HG03378 (cell line): ENCODE measurements at regions not wholly inside any gene's neighbourhood (a gene's known extent, or its start where the extent isn't known, plus 50 kb on each side); places are given as distances from the start of the nearest gene placed in this dataset.

Experiments
- ATAC-seq: cut with Tn5 transposase; IDR thresholded peaks from one replicate; pipeline ENCODE4 v1.9.1; 2021; ENCODE audit warnings: mild to moderate bottlenecking, moderate library complexity; ENCODE audit not compliant: unreplicated experiment

DNA sequence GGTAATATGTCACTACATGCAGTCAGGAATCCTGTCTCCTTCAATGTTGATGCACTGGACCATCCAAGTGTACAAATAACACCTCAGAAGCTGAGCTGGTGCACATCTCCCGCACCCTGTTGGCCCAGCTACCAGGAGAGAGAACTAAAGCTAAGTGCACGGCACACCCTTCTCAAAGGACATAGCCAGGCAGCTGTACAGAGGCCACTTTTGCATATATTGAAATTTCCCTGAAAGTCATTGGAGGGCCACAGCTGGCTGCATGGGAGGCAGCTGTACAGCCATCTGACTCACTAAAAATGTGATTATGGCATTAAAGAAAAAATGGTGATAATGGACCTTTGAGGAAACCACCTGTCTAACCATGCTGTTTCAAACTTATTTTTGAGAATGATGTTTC lies 441.7 kb downstream of the CBLN2 start:
- ATAC-seq, result no peak

- no peak for ATAC-seq
Observed at GRCh38 chr18:72100465-72101004, 443.6 kb downstream of the CBLN2 start.

GRCh38 chr18:72091369-72091768 lies 452.8 kb downstream of the CBLN2 start:
- ATAC-seq, result no peak

DNA sequence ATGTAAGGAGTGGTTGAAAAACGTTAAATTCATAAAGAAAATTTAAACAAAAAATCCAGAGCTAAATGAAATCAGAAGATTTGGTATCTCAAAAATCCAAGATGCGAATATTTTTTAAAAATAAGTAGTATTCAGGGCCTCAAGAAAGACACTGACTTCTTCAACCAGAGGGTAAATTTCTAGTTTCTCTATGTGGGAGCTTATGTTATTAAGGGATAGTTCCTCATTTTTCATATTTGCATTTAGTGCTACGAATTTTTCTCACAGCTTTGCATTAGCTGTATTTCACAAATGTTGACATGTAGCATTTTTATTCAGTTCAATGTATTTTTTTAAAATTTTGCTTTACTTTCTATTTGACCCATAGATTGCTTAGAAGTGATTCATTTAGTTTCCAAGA lies 454.7 kb downstream of the CBLN2 start:
- no peak for ATAC-seq

DNA sequence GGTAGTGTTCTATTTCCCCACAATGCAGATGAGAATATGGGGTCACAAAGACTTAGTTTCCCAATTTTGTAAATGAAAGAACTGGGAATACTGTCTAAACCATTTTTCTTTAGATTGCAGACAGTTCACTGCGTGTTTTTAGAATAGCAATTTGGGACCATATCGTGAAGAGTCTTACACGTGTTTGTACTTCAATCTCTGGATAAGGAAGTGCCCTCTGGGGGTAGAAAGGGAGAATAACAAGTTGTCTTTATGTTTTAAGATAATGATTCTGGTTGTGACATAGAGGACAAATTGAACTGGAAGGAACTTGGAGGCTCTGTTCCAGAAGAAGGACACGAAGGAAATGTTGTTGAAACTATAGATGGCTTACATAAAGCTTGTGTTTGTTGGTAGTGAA lies 457.7 kb downstream of the CBLN2 start:
- peak; percentile 60 for ATAC-seq

- ATAC-seq, result no peak
Observed at GRCh38 chr18:72075040-72075439, 469.1 kb downstream of the CBLN2 start.

DNA sequence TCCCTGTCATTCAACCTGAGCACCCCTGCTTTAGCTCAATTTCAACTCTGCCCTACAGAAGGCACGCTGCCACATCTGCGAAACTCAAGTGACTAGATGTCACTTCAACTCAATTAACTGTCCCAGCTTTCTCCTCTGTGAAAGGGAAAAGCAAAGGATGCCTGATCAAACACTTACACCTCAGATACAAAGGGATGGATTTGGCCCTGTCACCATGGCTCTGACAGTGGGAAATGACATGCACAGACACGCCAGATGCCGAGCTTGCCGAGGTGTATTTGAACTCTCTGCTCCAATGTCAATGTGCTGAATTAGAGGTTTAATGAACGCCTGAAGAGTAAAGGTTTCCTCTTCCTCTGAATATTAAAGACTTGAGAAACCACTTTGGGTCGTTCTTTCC lies 481.1 kb downstream of the CBLN2 start:
- no peak for ATAC-seq

DNA sequence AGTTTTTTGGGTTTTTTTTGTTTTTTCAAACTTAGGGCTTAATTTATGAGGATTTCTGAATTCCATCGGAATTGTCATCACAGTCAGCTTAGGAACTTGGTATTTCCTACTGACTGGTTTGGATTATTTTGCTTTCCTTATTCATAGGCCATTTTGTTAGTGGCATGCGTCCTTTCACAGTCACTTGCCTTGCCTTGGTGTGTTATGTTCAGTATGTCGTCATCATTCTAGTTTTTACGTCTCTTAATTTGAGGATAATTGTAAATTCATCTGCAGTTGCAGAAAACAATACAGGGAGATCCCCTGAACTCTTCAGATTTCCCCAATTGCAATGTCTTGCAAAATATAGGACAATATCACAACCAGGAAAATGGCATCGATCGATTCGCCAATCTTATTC lies 485.3 kb downstream of the CBLN2 start:
- no peak for ATAC-seq

GRCh38 chr18:72056171-72056570 lies 488.0 kb downstream of the CBLN2 start:
- no peak for ATAC-seq

- no peak for ATAC-seq
Observed at GRCh38 chr18:72041313-72042032, 502.7 kb downstream of the CBLN2 start.

- no peak for ATAC-seq
Observed at GRCh38 chr18:72013427-72013850, 530.7 kb downstream of the CBLN2 start.

GRCh38 chr18:71998547-71999097 lies 545.5 kb downstream of the CBLN2 start:
- no peak for ATAC-seq

GRCh38 chr18:71995904-71996465 lies 548.2 kb downstream of the CBLN2 start:
- ATAC-seq, result no peak

DNA sequence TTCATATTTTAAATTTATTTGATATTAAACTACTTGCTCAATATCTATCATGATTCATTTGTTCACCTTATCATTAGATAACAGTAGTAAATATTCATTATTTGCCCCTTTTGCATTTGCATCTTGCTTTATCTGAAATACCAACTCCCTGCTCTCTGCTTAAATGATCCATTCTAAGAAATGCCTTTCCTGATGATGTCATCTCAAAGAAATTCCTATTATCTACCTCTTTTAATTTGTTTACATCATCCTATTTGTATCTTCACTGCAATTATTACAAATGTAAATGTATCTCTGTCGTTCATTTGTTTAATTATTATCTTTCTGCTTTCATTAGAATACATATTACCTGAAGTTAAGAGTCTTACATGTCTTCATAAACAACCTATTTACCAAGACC lies 549.9 kb downstream of the CBLN2 start:
- ATAC-seq, result no peak

- ATAC-seq, result no peak
Observed at GRCh38 chr18:71989616-71990015, 554.5 kb downstream of the CBLN2 start.

DNA sequence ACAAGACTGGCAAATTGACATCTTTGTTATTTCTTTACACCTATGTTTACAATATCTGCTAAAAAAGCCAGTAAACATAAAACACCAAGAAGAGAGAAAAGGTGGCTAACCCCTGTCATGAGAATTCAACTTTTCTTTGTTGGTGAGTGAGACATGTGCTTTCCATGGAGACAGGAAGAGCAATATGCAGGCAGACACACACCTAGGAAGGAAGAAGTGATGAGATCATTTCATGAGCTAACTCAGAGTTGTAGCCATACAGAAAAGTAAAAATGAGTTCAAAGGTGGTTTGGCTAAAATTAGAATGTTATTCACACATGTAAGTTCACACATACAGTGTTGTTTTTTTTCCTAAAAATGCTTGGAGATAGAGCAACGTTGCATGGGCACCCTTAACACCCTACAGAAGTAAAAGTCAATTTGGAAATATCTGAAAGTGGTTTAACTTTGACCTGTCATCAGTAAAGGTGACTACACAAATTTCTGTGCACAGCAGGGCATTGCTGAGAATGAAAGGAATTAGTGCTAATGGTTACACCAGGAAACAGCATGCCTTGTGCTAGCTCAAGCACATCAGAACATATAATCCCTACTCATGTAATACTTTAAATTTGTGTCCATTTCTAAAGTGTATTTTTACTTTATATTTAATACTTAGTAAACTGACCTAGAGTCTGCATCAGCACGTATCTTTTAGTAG lies 557.6 kb downstream of the CBLN2 start:
- ATAC-seq, result no peak

- ATAC-seq, result no peak
Observed at GRCh38 chr18:71976744-71977143, 567.4 kb downstream of the CBLN2 start.

DNA sequence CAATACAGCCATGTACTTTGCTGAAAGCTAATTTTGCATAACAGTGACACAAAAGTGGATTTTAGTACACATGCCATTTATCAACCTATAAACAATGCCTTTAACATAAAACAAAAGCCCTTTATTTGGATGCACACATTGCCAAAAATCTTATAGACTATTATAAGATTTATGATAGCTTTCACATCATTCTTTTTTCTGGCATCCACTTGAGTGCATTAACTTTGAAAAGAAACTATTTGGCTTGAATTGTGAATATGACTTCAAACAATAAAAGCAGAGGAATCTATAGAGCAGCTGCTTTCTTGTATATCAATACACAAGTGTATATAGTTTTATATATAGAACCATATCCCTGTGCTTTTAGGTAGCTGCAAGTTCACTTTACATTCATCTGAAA lies 577.4 kb downstream of the CBLN2 start:
- no peak for ATAC-seq

DNA sequence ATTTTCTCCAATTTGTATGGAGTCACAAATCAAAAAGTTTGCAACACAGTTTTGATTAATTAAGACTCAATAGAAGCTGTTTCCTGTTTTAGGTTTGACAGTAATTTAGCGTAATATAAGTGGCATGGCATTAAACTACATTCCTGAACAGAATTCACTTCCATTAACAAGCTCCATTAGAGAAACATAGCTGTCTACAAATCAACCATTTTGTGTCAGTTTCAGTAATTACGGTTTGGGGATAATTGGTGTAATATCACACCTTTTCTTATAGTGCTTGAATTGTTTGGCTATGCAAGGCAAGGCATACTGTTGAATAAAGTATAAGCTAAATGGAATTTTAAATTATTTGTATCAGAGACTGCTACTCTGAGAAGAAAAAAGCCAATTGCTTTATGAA lies 585.5 kb downstream of the CBLN2 start:
- no peak for ATAC-seq

DNA sequence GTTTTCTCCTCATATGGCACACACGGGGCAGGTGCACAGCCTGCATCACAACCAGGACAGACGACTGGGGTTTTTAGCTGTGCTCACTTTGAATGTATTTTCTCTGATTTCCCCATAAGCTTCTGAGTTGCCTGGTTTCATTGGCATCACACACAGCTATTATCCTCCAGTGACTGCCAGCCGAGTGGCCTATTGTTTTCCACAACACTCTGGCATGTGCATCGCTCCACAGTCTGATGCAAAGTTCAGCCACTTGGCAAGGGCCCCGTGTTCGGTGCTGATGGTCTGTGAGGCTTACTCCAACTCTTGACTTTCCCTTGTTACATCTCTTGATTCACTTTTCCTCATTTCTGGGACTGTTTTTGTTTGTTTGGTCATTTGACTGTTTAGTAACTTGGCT lies 593.1 kb downstream of the CBLN2 start:
- ATAC-seq, result no peak

GRCh38 chr18:71942433-71942832 lies 601.7 kb downstream of the CBLN2 start:
- ATAC-seq, result no peak

- ATAC-seq, result no peak
Observed at GRCh38 chr18:71939483-71939882, 604.7 kb downstream of the CBLN2 start.
